ENCODE measurements at regions not wholly inside any gene's neighbourhood (a gene's known extent, or its start where the extent isn't known, plus 50 kb on each side); places are given as distances from the start of the nearest gene placed in this dataset.
A peak's percentile ranks its signal among the peaks of the same experiment; 100 is the strongest.
"Not testable (repeated sequence)": the region's sequence is repeated elsewhere in the genome, so short reads cannot be mapped to it uniquely, and the experiment has no call there.

DNA sequence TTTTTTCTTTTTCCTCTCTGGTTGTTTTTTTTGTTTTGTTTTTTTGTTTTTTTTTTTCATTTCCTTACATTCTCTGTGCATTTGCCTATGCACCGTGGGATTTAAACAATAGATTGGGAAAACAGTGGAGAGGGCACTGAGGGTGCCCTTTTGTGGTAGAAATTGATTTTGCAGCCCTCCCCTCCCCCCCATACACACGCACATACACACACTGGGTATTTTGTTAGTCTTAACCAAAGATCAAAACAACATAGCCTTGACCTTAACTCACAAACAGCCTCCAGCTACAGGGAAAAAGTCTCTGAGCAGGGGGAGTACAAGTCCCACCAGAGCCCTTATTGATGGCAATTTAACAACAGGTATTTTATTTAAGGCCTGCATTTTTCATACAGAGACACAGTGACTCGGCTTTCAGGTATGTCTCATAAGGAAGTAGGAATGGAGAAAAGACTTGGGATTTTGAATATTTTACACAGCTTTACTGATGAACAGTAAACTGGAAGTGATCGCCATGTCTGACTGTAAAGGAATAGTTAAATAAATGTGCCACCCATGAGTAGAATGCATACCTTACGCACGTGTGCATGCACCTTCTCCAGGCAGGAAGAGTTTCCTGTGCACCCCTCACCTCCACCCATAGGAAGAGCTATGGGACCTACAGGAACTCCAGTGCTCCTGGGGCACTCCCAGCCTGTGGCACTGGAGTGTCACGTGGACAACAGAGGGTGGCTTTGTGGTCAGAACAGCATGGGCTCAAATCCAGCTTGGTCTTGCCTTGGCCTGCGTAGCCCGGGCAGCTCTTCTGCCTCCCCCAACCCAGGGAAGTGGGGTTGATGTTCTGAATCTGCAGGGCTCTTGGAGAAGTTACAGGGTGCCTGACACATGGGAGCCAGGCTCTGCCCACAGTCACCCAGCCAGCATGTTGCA lies 266.4 kb downstream of the ANAPC1 start:
- Histone ChIP-seq H3K27me3 (ENCODE audit: insufficient read depth, low read length) (no peaks in the 10 kb centered on the region), H2AFZ (ENCODE audit: low read length, unreplicated experiment) (peak overlapping the region; percentile 58), H3K79me2 (ENCODE audit: control insufficient read depth, insufficient read depth, low read length, unreplicated experiment) (no peaks in the 10 kb centered on the region), H3K4me1 (ENCODE audit: control insufficient read depth, insufficient read depth, low read length, unreplicated experiment) (peaks cover 29% of the 10 kb centered on the region), H3K36me3 (ENCODE audit: insufficient read depth, low read length) (no peaks in the 10 kb centered on the region), H3K4me3 (ENCODE audit: low read depth, low read length) (no peak overlapping the region), H3K27ac (ENCODE audit: low read depth, low read length) (peak overlapping the region; percentile 14; the same call in 1 of the 2 replicates)

- H3K27ac ChIP-seq (ENCODE audit: low read depth, low read length), result peak overlapping the region; percentile 14; the same call in 1 of the 2 replicates
- no peaks in the 10 kb centered on the region for H3K79me2 ChIP-seq (ENCODE audit: control insufficient read depth, insufficient read depth, low read length, unreplicated experiment)
- peak overlapping the region; percentile 58 for H2AFZ ChIP-seq (ENCODE audit: low read length, unreplicated experiment)
- H3K27me3 ChIP-seq (ENCODE audit: insufficient read depth, low read length), result no peaks in the 10 kb centered on the region
- no peak overlapping the region for H3K4me3 ChIP-seq (ENCODE audit: low read depth, low read length)
- peaks cover 36% of the 10 kb centered on the region for H3K4me1 ChIP-seq (ENCODE audit: control insufficient read depth, insufficient read depth, low read length, unreplicated experiment)
- H3K36me3 ChIP-seq (ENCODE audit: insufficient read depth, low read length), result no peaks in the 10 kb centered on the region
Measured at GRCh38 chr2:111618226-111618977, 265.6 kb downstream of the ANAPC1 start.

DNA sequence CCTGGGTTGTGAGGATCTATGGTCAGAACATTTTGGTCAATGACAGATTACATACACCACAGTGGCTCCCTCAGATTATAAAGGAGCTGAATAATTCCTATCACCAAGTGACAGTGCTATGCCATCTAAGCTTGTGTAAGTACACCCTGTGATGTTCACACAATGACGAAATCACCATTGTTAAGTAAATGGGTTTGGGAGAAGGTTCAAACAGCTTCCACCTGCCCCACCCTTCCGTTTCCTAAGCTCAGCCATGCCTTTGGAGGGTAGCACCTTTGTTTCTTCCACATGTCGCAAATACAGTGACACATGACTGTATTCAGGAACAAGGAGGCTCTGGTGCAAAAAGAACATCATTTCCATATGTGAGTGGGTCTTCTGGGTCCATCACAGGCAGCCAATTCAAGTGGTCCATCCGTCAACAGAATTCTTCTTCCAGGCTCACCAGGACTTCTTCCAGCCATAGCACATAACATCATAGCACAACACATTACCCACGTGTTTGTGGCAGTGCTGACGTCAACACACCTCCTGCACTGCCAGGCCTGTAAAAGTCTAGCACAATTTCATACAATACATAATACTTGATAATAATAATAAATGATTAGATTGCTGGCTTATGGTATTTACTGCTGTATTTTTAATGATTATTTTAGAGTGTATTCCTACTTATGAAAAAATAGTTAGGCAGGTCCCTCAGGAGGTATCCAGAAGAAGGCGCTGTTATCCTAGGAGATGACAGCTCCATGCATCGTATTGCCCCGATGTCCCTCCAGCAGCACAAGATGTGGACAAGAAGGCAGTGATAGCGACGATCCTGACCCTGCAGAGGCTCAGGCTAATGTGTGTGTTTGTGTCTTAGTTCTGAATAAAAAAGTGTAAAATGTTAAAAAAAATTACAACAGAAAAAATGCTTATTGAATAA lies 264.8 kb downstream of the ANAPC1 start:
- Histone ChIP-seq H3K4me1 (ENCODE audit: control insufficient read depth, insufficient read depth, low read length, unreplicated experiment) (peaks cover 39% of the 10 kb centered on the region), H3K4me3 (ENCODE audit: low read depth, low read length) (no peak overlapping the region), H3K36me3 (ENCODE audit: insufficient read depth, low read length) (no peaks in the 10 kb centered on the region), H3K79me2 (ENCODE audit: control insufficient read depth, insufficient read depth, low read length, unreplicated experiment) (no peaks in the 10 kb centered on the region), H2AFZ (ENCODE audit: low read length, unreplicated experiment) (peak overlapping the region; percentile 58), H3K27ac (ENCODE audit: low read depth, low read length) (no peak overlapping the region), H3K27me3 (ENCODE audit: insufficient read depth, low read length) (no peaks in the 10 kb centered on the region)

DNA sequence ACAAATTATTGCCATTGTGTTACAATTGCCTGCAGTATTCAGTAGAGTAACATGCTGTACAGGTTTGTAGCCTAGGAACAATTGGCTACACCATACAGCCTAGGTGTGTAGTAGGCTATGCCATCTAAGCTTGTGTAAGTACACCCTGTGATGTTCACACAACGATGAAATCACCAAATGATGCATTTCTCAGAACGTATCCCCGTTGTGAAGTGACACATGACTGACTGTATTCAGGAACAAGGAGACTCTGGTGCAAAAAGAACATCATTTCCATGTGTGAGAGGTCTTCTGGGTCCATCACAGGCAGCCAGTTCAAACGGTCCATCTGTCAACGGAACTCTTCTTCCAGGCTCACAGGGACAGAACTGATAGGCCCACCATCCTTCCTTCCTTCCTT lies 263.7 kb downstream of the ANAPC1 start:
- peaks cover 44% of the 10 kb centered on the region for H3K4me1 ChIP-seq (ENCODE audit: control insufficient read depth, insufficient read depth, low read length, unreplicated experiment)
- no peaks in the 10 kb centered on the region for H3K36me3 ChIP-seq (ENCODE audit: insufficient read depth, low read length)
- H3K27ac ChIP-seq (ENCODE audit: low read depth, low read length), result no peak overlapping the region
- no peaks in the 10 kb centered on the region for H3K79me2 ChIP-seq (ENCODE audit: control insufficient read depth, insufficient read depth, low read length, unreplicated experiment)
- H3K27me3 ChIP-seq (ENCODE audit: insufficient read depth, low read length), result no peaks in the 10 kb centered on the region
- H3K4me3 ChIP-seq (ENCODE audit: low read depth, low read length), result no peak overlapping the region
- no peak overlapping the region for H2AFZ ChIP-seq (ENCODE audit: low read length, unreplicated experiment)

GRCh38 chr2:111622859-111623258 lies 261.1 kb downstream of the ANAPC1 start:
- Histone ChIP-seq H3K27me3 (ENCODE audit: insufficient read depth, low read length) (no peaks in the 10 kb centered on the region), H3K4me3 (ENCODE audit: low read depth, low read length) (no peak overlapping the region), H3K4me1 (ENCODE audit: control insufficient read depth, insufficient read depth, low read length, unreplicated experiment) (peaks cover 41% of the 10 kb centered on the region), H3K27ac (ENCODE audit: low read depth, low read length) (no peak overlapping the region), H3K79me2 (ENCODE audit: control insufficient read depth, insufficient read depth, low read length, unreplicated experiment) (no peaks in the 10 kb centered on the region), H2AFZ (ENCODE audit: low read length, unreplicated experiment) (no peak overlapping the region), H3K36me3 (ENCODE audit: insufficient read depth, low read length) (no peaks in the 10 kb centered on the region)

- no peak overlapping the region for H3K4me3 ChIP-seq (ENCODE audit: low read depth, low read length)
- H3K79me2 ChIP-seq (ENCODE audit: control insufficient read depth, insufficient read depth, low read length, unreplicated experiment), result no peaks in the 10 kb centered on the region
- H3K27ac ChIP-seq (ENCODE audit: low read depth, low read length), result no peak overlapping the region
- H2AFZ ChIP-seq (ENCODE audit: low read length, unreplicated experiment), result no peak overlapping the region
- peaks cover 36% of the 10 kb centered on the region for H3K4me1 ChIP-seq (ENCODE audit: control insufficient read depth, insufficient read depth, low read length, unreplicated experiment)
- H3K36me3 ChIP-seq (ENCODE audit: insufficient read depth, low read length), result no peaks in the 10 kb centered on the region
- no peaks in the 10 kb centered on the region for H3K27me3 ChIP-seq (ENCODE audit: insufficient read depth, low read length)
Measured at GRCh38 chr2:111623380-111623779, 260.6 kb downstream of the ANAPC1 start.

DNA sequence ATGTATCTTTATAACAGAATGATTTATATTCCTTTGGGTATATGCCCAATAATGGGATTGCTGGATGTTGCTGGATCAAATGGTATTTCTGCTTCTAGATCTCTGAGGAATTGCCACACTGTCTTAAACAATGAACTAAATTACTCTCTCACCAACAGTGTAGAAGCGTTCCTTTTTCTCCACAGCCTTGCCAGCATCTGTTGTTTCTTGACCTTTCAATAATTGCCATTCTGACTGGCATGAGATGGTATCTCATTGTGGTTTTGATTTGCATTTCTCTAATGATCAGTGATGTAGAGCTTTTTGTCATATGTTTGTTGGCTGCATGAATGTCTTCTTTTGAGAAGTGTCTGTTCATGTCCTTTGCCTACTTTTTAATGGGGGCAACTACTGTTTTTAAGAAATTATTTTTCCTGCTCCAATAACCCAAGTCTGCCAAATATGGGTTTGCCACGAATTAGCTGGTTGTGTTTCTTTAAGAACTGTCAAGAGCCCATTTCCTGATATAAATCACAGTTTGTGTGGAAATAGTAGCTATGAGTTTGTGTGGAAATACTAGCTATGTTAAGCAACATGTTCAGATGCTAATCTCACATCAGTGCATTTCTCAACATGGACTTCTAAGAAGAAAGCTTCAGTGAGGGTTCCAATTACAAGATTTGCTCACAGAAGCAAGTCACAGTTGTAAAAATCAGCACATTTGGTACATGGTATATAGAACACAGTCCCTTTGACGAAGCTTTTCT lies 259.4 kb downstream of the ANAPC1 start:
- Histone ChIP-seq H3K36me3 (ENCODE audit: insufficient read depth, low read length) (no peaks in the 10 kb centered on the region), H3K4me3 (ENCODE audit: low read depth, low read length) (no peak overlapping the region), H3K79me2 (ENCODE audit: control insufficient read depth, insufficient read depth, low read length, unreplicated experiment) (no peaks in the 10 kb centered on the region), H3K27me3 (ENCODE audit: insufficient read depth, low read length) (no peaks in the 10 kb centered on the region), H3K27ac (ENCODE audit: low read depth, low read length) (peak overlapping the region; percentile 36; the same call in 1 of the 2 replicates), H3K4me1 (ENCODE audit: control insufficient read depth, insufficient read depth, low read length, unreplicated experiment) (peaks cover 29% of the 10 kb centered on the region), H2AFZ (ENCODE audit: low read length, unreplicated experiment) (no peak overlapping the region)

GRCh38 chr2:111625157-111625537 lies 258.8 kb downstream of the ANAPC1 start:
- H3K27me3 ChIP-seq (ENCODE audit: insufficient read depth, low read length), result not testable (repeated sequence)
- H3K27ac ChIP-seq (ENCODE audit: low read depth, low read length), result 0 out of 2 replicates have a peak overlapping the region, but pooled peaks have one; percentile 36

DNA sequence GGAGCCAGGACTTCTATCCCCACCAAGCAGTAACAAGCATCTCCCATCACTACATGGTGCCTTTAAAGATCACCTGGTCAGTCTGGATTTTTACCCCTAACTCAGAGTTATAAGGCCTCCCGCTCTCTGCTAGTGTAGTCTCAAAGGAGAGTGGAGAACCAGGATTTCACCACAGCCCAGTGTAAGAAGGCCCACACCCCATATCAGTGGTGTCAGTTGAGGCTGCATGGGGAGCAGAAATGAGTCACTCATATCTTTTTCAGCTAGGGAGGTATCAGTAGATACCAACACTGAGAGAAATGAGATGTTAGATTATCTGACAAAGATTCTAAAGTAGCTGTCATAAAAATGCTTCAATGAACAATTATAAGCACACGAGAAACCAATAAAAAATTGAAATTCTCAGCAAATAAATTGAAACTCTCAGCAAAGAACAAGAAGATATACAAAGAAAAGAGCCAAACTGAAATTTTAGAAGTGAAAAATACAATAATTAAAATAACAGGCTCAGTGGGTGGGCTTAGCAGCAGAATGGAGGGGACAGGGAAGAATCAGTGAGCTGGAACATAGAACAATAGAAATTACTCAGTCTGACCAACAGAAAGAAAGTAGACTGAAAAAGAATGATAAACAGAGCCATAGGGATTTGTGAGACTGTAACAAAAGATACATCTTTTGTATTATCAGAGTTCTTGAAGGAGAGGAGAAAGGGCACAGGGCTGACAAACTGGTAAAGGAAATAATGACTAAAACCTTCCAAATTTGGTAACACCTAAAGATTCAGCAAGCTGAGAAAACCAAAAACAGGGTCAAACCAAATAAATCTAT lies 257.7 kb downstream of the ANAPC1 start:
- Histone ChIP-seq H2AFZ (ENCODE audit: low read length, unreplicated experiment) (no peak overlapping the region), H3K27me3 (ENCODE audit: insufficient read depth, low read length) (no peaks in the 10 kb centered on the region), H3K27ac (ENCODE audit: low read depth, low read length) (no peak overlapping the region), H3K36me3 (ENCODE audit: insufficient read depth, low read length) (no peaks in the 10 kb centered on the region), H3K4me1 (ENCODE audit: control insufficient read depth, insufficient read depth, low read length, unreplicated experiment) (peaks cover 29% of the 10 kb centered on the region), H3K4me3 (ENCODE audit: low read depth, low read length) (no peak overlapping the region), H3K79me2 (ENCODE audit: control insufficient read depth, insufficient read depth, low read length, unreplicated experiment) (no peaks in the 10 kb centered on the region)

More at GRCh38 chr2:111625157-111625537, 258.8 kb downstream of the ANAPC1 start:
- not testable (repeated sequence) for H3K36me3 ChIP-seq (ENCODE audit: insufficient read depth, low read length); H3K79me2 ChIP-seq (ENCODE audit: control insufficient read depth, insufficient read depth, low read length, unreplicated experiment); H2AFZ ChIP-seq (ENCODE audit: low read length, unreplicated experiment); H3K4me3 ChIP-seq (ENCODE audit: low read depth, low read length)
- peaks cover 29% of the 10 kb centered on the region for H3K4me1 ChIP-seq (ENCODE audit: control insufficient read depth, insufficient read depth, low read length, unreplicated experiment)
